Natural killer cell treated with Interleukin-12 subunit alpha and Interleukin-12 subunit beta and Interleukin-15 and Interleukin-18, amount 100 ng/mL, for 72 hours (primary cell): ENCODE measurements at regions not wholly inside any gene's neighbourhood (a gene's known extent, or its start where the extent isn't known, plus 50 kb on each side); places are given as distances from the start of the nearest gene placed in this dataset.
"Not testable (repeated sequence)": the region's sequence is repeated elsewhere in the genome, so short reads cannot be mapped to it uniquely, and the experiment has no call there.

Experiments
- ATAC-seq, 2 donors: fragments of 150-1000 bp; cut with Tn5 transposase in 1 of 2; sonication (Bioruptor Pico), chemical (Tn5 transposase) in 1 of 2; 2 replicates each; pipeline ENCODE4 v1.10.0; 2021
- DNase-seq: peaks from one replicate; pipeline ENCODE4 v3.0.0; 2022; ENCODE audit warnings: low spot score
- H3K27ac Mint-ChIP-seq, 2 donors: 1 replicate in 1 of 2; 2 replicates in 1 of 2; pipeline ENCODE4 v1.8.0; 2022; ENCODE audit warnings: mixed read lengths in 2 of 2, mild to moderate bottlenecking in 1 of 2, moderate library complexity in 1 of 2
- H3K27me3 Mint-ChIP-seq, 2 donors: 1 replicate in 1 of 2; 2 replicates in 1 of 2; pipeline ENCODE4 v1.8.0; 2022; ENCODE audit warnings: mixed read lengths in 2 of 2
- H3K36me3 Mint-ChIP-seq: one replicate; pipeline ENCODE4 v1.8.0; 2022; ENCODE audit warnings: mixed read lengths
- H3K4me1 Mint-ChIP-seq, 2 donors: 1 replicate in 1 of 2; 2 replicates in 1 of 2; pipeline ENCODE4 v1.8.0; 2022; ENCODE audit warnings: low read depth in 2 of 2, mixed read lengths in 2 of 2, mild to moderate bottlenecking in 1 of 2
- H3K4me3 Mint-ChIP-seq: one replicate; pipeline ENCODE4 v1.8.0; 2022; ENCODE audit warnings: mixed read lengths
- H3K9me3 Mint-ChIP-seq: 2 replicates; pipeline ENCODE4 v1.8.0; 2022; ENCODE audit warnings: mixed read lengths

- Mint-ChIP-seq H3K4me1 (peaks cover 0 to 8% of the 10 kb centered on the region in 2 donors), H3K4me3 (no peak overlapping the region), H3K36me3 (no peaks in the 10 kb centered on the region), H3K27ac (no peak overlapping the region), H3K27me3 (peaks cover 12 to 22% of the 10 kb centered on the region in 2 donors), H3K9me3 (no peaks in the 10 kb centered on the region)
- DNase-seq (no peak), ATAC-seq (no peak)
These were observed 179.7 kb downstream of the C9orf152 start for GRCh38 chr9:110028271-110028670.

DNA sequence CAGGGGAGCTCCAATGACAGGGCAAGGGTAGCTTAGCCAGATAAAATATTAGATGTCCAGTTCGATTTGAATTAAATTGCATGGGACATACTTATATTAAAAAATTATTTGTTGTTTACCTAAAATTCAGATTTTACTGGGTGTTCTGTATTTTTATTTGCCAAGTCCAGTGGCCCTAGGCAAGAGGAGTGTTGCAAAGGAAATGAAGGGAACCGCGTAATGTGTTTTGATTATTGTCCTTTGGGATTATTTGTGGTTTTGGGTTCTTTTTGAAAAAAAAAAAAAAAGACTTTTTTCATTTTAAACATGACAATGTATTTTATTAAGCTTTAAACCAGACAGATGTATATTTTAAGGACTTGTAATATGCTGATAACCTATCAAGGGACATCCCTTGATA is 179.3 kb downstream of the C9orf152 start:
- H3K4me1 Mint-ChIP-seq, result peaks cover 0 to 8% of the 10 kb centered on the region in 2 donors
- peaks cover 13 to 22% of the 10 kb centered on the region in 2 donors for H3K27me3 Mint-ChIP-seq
- no peak overlapping the region for H3K27ac Mint-ChIP-seq
- H3K4me3 Mint-ChIP-seq, result no peak overlapping the region
- no peak for ATAC-seq
- no peaks in the 10 kb centered on the region for H3K36me3 Mint-ChIP-seq
- no peak for DNase-seq
- no peaks in the 10 kb centered on the region for H3K9me3 Mint-ChIP-seq

DNA sequence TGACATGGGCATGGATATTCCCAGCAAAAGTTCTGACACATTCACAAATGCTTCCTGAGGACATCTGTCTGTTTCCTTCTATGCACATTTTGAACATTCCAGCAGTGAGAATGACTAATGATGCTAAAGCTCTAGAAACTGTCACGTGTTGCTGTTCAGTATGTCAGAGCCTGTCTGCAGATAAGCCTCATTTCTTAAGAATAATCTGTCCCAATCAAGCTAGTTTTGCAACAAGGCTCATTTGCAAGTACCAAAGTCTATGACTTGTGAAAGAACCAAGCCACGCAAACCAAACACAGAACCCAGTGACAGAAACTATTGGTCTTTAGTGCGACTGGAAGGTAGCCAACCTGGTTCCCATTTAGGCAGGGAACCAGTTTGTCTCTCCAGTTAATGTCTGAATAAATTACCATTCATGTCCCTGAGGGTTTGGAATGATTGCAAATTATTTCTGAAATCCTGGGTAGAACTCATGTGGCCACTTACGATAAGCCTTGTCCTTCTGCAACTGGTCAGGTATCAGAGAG is 178.5 kb downstream of the C9orf152 start:
- Mint-ChIP-seq H3K4me1 (peaks cover 0 to 8% of the 10 kb centered on the region in 2 donors), H3K27me3 (peaks cover 13 to 22% of the 10 kb centered on the region in 2 donors), H3K27ac (peak overlapping the region in 1 of 2 donors; percentile 4), H3K4me3 (no peak overlapping the region), H3K9me3 (no peaks in the 10 kb centered on the region), H3K36me3 (no peaks in the 10 kb centered on the region)
- ATAC-seq, result peak in 1 of 2 donors; percentile 31
- DNase-seq, result no peak

- ATAC-seq, result no peak
- Mint-ChIP-seq H3K27me3 (peaks cover 13 to 22% of the 10 kb centered on the region in 2 donors), H3K36me3 (no peaks in the 10 kb centered on the region), H3K9me3 (no peaks in the 10 kb centered on the region), H3K4me3 (no peak overlapping the region), H3K4me1 (peaks cover 0 to 8% of the 10 kb centered on the region in 2 donors), H3K27ac (peak overlapping the region in 1 of 2 donors; percentile 4)
- DNase-seq, result no peak
These were observed 177.9 kb downstream of the C9orf152 start for GRCh38 chr9:110029956-110030480.

- ATAC-seq (no peak), DNase-seq (no peak)
These were observed 177.3 kb downstream of the C9orf152 start for GRCh38 chr9:110030632-110031031.

DNA sequence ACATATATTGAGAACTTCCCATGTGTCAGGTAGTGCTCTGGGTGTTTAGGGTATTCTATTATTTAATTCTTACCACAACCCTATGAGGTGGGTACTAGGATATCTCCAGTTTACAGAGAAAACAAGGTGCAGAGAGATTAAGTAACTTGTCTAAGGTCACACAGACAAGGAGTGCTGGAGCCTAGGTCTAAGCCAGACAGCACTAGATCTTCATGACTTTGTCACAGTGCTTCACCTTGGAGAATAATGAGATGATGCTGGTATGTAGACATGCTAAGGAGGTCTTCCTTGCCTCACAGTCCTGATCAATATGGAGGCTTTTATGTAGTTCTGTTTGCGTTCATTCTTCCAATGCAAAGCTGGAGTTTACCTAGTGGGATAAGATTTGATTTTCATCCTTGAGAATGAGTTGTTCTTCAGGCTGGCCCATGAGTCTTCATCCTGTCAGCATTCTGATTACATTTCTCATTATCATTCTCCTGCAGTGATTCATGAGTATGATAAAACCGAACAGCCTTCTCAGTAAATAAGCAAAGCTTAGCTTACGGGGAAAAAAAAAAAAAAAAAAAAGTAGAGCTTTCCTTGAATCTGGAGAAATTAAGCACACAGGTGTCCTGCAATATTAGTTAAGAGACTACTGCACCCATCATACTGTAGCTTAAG is 176.3 kb downstream of the C9orf152 start:
- no peaks in the 10 kb centered on the region for H3K9me3 Mint-ChIP-seq
- H3K4me3 Mint-ChIP-seq, result no peak overlapping the region
- peaks cover 0 to 8% of the 10 kb centered on the region in 2 donors for H3K4me1 Mint-ChIP-seq
- ATAC-seq (no peak), DNase-seq (no peak)
- peaks cover 13 to 22% of the 10 kb centered on the region in 2 donors for H3K27me3 Mint-ChIP-seq
- H3K36me3 Mint-ChIP-seq, result no peaks in the 10 kb centered on the region
- no peak overlapping the region for H3K27ac Mint-ChIP-seq

More at GRCh38 chr9:110030632-110031031, 177.3 kb downstream of the C9orf152 start:
- H3K27me3 Mint-ChIP-seq, result peaks cover 13 to 22% of the 10 kb centered on the region in 2 donors
- H3K9me3 Mint-ChIP-seq, result no peaks in the 10 kb centered on the region
- peaks cover 0 to 8% of the 10 kb centered on the region in 2 donors for H3K4me1 Mint-ChIP-seq
- H3K4me3 Mint-ChIP-seq, result no peak overlapping the region
- no peak overlapping the region for H3K27ac Mint-ChIP-seq
- no peaks in the 10 kb centered on the region for H3K36me3 Mint-ChIP-seq

GRCh38 chr9:110032532-110032931 is 175.4 kb downstream of the C9orf152 start:
- H3K4me3 Mint-ChIP-seq, H3K36me3 Mint-ChIP-seq, H3K4me1 Mint-ChIP-seq, ATAC-seq, DNase-seq, H3K27ac Mint-ChIP-seq, H3K9me3 Mint-ChIP-seq: not testable (repeated sequence)
- peaks cover 13 to 16% of the 10 kb centered on the region in 2 donors for H3K27me3 Mint-ChIP-seq

DNA sequence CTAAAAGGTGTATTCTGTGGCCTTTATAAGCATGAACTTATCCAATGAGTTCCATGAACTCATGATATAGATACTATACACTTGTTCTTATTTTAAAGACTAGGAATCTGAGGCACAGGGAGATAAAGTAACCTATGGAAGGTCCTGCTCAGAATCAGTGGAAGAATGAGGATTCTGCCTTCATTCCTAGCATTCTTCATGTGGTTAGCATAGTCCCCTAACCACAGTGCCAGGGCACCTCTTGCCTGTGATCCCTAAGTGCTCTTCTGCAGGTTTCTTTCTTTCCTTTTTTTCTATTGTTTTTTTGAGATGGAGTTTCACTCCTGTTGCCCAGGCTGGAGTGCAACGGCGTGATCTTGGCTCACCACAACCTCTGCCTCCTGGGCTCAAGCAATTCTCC is 174.1 kb downstream of the C9orf152 start:
- Mint-ChIP-seq H3K4me1 (peaks cover 0 to 8% of the 10 kb centered on the region in 2 donors), H3K27me3 (peaks cover 10 to 12% of the 10 kb centered on the region in 2 donors), H3K27ac (no peak overlapping the region), H3K4me3 (no peak overlapping the region), H3K9me3 (no peaks in the 10 kb centered on the region), H3K36me3 (no peaks in the 10 kb centered on the region)
- DNase-seq (no peak), ATAC-seq (no peak)

- Mint-ChIP-seq H3K4me1 (no peaks in the 10 kb centered on the region), H3K4me3 (no peak overlapping the region), H3K27me3 (peaks cover 8% of the 10 kb centered on the region in 2 donors), H3K36me3 (no peaks in the 10 kb centered on the region), H3K27ac (no peak overlapping the region), H3K9me3 (no peaks in the 10 kb centered on the region)
- no peak for ATAC-seq
- DNase-seq, result no peak
These were observed 171.7 kb downstream of the C9orf152 start for GRCh38 chr9:110036286-110036685.

DNA sequence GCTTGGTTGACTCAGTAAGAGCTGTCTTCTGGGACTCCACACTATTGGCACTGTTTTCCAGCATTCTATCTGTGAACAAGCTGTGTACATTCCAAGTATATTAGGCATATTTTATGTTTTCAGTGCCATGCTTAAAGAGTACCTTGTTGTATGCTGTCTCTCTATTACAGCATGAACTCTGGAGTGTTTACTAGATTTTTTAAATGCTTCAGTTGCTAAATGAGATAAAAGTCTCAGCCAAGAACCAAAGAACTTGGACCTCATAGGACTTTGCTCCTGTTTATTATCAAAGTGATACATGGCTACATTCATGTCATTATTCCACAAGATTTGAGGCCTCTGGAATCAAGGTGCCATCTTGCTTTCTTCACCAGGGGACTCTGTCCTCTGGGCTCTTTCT is 167.2 kb downstream of the C9orf152 start:
- no peak for DNase-seq
- H3K27me3 Mint-ChIP-seq, result peaks cover 8 to 13% of the 10 kb centered on the region in 2 donors
- no peak overlapping the region for H3K27ac Mint-ChIP-seq
- no peak for ATAC-seq
- no peak overlapping the region for H3K4me3 Mint-ChIP-seq
- H3K36me3 Mint-ChIP-seq, result no peaks in the 10 kb centered on the region
- H3K4me1 Mint-ChIP-seq, result no peaks in the 10 kb centered on the region
- no peaks in the 10 kb centered on the region for H3K9me3 Mint-ChIP-seq

GRCh38 chr9:110041452-110041851 is 166.5 kb downstream of the C9orf152 start:
- Mint-ChIP-seq H3K9me3 (no peaks in the 10 kb centered on the region), H3K4me1 (no peaks in the 10 kb centered on the region), H3K27ac (no peak overlapping the region), H3K36me3 (no peaks in the 10 kb centered on the region), H3K27me3 (peaks cover 8 to 13% of the 10 kb centered on the region in 2 donors), H3K4me3 (no peak overlapping the region)
- ATAC-seq (no peak), DNase-seq (no peak)

DNA sequence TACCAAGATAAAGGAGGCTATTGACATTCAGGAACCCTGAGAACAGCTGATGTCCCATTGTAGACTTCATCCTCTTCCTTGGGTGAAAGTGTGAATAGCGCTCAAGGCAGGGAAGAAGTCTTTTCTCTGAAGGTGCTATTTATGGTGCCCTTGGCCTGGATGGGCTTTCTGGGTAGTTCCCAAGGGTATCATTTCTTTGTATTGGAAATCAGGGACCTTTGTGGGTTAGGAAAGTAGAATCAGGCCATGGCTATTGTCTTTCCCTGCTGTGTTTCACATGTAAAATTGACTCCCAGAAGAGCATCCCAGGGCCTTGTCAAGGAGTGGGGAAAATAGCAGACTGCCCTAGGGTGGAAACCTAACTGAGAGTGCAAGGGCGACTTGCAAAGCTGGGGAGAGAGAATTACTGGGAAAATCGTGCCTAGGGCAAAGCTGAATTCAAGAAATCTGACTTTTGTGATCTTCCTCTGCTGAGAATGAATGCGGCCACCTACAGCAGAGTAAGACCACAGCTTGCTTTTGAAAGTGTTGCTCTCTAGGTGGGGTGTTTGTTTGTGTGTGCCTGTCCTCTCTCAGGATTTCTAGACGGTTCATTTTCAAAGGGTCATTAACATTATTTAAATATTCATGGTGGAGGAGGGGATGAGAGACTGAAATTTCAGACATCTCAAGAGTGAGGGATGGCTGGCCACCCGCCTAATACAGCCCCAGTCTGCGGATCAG is 160.6 kb downstream of the C9orf152 start:
- DNase-seq, result no peak
- Mint-ChIP-seq H3K9me3 (no peaks in the 10 kb centered on the region), H3K4me3 (peak overlapping the region; percentile 93), H3K36me3 (no peaks in the 10 kb centered on the region), H3K4me1 (peaks cover 21 to 42% of the 10 kb centered on the region in 2 donors), H3K27me3 (peaks cover 17 to 24% of the 10 kb centered on the region in 2 donors), H3K27ac (peak overlapping the region; percentile 4 to 30)
- no peak for ATAC-seq

- no peaks in the 10 kb centered on the region for H3K9me3 Mint-ChIP-seq
- ATAC-seq (peak; percentile 34 to 60), DNase-seq (no peak)
- H3K4me3 Mint-ChIP-seq, result peak overlapping the region; percentile 93
- no peaks in the 10 kb centered on the region for H3K36me3 Mint-ChIP-seq
- peaks cover 17 to 25% of the 10 kb centered on the region in 2 donors for H3K27me3 Mint-ChIP-seq
- peaks cover 21 to 47% of the 10 kb centered on the region in 2 donors for H3K4me1 Mint-ChIP-seq
- H3K27ac Mint-ChIP-seq, result peak overlapping the region in 1 of 2 donors; percentile 30
These were observed 160.0 kb downstream of the C9orf152 start for GRCh38 chr9:110047955-110048402.
